Hepatocyte (in vitro differentiated cells): ENCODE measurements at regions not wholly inside any gene's neighbourhood (a gene's known extent, or its start where the extent isn't known, plus 50 kb on each side); places are given as distances from the start of the nearest gene placed in this dataset.

Experiments
- EZH2 ChIP-seq: fragments of 200-600 bp; sonication (generic); IDR thresholded peaks from 2 replicates; pipeline ENCODE4 v1.6.1; 2016; ENCODE audit warnings: antibody characterized with exemption, mild to moderate bottlenecking, borderline replicate concordance
- EZH2phosphoT487 ChIP-seq: fragments of 200-600 bp; sonication (generic); IDR thresholded peaks from one replicate; pipeline ENCODE4 v1.6.1; 2018; ENCODE audit warnings: antibody characterized with exemption, mild to moderate bottlenecking, low read depth, moderate library complexity; ENCODE audit not compliant: unreplicated experiment, severe bottlenecking
- TF ChIP-seq, protein P1 (sequence below): fragments of 200-600 bp; sonication (generic); IDR thresholded peaks from 2 replicates; pipeline ENCODE4 v1.5.1; 2016; ENCODE audit warnings: antibody characterized with exemption, mild to moderate bottlenecking; ENCODE audit not compliant: poor library complexity

DNA sequence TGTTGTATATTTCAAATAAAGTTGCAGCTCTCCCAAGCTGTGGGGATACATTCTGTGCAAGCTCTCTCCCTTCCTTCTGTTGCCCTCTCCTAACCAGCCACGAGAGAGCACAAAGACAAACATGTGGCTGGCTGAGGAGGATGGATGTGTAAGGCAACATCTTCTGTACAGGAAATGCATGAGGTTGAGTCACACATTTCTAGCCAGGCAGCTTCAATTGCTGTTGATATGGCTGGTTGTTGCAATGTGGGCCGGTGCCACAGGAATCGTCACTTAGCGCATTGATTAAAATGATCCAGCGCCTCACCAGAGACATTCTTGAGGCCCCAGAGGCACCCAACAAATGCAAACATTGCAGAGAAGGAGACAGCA lies 207.1 kb downstream of the ICE1 start:
- no peak for TF ChIP-seq EZH2
- TF ChIP-seq, protein P1, sequence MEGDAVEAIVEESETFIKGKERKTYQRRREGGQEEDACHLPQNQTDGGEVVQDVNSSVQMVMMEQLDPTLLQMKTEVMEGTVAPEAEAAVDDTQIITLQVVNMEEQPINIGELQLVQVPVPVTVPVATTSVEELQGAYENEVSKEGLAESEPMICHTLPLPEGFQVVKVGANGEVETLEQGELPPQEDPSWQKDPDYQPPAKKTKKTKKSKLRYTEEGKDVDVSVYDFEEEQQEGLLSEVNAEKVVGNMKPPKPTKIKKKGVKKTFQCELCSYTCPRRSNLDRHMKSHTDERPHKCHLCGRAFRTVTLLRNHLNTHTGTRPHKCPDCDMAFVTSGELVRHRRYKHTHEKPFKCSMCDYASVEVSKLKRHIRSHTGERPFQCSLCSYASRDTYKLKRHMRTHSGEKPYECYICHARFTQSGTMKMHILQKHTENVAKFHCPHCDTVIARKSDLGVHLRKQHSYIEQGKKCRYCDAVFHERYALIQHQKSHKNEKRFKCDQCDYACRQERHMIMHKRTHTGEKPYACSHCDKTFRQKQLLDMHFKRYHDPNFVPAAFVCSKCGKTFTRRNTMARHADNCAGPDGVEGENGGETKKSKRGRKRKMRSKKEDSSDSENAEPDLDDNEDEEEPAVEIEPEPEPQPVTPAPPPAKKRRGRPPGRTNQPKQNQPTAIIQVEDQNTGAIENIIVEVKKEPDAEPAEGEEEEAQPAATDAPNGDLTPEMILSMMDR = no peak
- TF ChIP-seq EZH2phosphoT487 = no peak
